HG03342 (cell line): ENCODE measurements at regions not wholly inside any gene's neighbourhood (a gene's known extent, or its start where the extent isn't known, plus 50 kb on each side); places are given as distances from the start of the nearest gene placed in this dataset.

ENCODE experiments used
- ATAC-seq: cut with Tn5 transposase; IDR thresholded peaks from one replicate; pipeline ENCODE4 v1.9.1; 2021; ENCODE audit warnings: mild to moderate bottlenecking, moderate library complexity; ENCODE audit not compliant: unreplicated experiment

GRCh38 chr5:173716058-173716682 lies 99.7 kb upstream of the BOD1 start:
- ATAC-seq, result no peak

- ATAC-seq, result no peak
Observed at GRCh38 chr5:173717959-173718358, 101.5 kb upstream of the BOD1 start.

GRCh38 chr5:173718469-173718868 lies 102.0 kb upstream of the BOD1 start:
- no peak for ATAC-seq

DNA sequence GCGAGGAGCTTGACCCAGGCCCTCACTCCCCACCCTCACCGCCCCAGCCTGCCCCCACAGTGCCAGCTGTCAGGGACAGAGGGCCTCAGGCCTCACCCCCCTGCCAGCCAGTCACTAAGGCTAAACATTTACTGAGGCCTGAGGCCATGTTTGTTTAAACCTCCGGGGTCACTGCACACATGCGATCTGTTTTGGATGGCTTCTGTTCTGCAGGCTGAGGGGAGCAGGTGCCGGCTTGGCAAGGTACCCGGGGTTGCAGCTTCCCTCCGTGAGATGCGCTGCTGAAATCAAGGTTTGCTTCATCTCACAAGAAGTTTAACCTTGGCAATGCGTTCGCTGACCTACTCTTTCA lies 103.3 kb upstream of the BOD1 start:
- no peak for ATAC-seq

- no peak for ATAC-seq
Observed at GRCh38 chr5:173720286-173720952, 104.0 kb upstream of the BOD1 start.

DNA sequence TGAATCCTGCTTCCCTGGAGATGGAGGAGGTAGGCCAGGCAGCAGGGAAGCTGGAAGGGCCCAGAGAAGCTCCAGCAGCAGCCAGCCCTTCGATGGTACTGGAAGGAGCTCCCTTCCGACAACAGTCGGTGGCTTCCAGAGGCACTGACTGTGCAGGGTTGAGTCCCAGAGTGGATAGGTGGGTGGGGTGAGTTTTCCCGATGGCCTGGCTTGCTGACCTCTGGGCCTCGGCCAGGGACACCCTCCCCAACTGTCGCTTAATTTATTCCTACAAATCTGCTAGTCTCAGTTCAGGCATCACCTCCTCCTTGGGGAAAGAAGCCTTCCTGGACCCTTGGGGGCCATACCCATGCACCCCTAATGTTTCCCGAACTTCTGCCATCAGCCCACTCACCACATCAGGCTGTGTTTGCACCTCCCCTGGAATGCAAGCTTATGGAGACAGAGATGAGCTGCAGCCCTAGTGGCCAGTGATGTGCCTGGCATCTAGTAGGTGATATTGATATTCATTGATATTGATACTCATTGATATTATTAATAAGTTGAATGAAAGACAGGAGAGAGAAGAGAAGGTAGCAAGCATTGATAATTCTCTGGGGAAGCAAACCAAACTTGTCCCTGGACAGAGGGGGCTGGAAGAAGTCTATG lies 104.6 kb upstream of the BOD1 start:
- ATAC-seq, result no peak

- no peak for ATAC-seq
Observed at GRCh38 chr5:173721601-173722232, 105.3 kb upstream of the BOD1 start.

DNA sequence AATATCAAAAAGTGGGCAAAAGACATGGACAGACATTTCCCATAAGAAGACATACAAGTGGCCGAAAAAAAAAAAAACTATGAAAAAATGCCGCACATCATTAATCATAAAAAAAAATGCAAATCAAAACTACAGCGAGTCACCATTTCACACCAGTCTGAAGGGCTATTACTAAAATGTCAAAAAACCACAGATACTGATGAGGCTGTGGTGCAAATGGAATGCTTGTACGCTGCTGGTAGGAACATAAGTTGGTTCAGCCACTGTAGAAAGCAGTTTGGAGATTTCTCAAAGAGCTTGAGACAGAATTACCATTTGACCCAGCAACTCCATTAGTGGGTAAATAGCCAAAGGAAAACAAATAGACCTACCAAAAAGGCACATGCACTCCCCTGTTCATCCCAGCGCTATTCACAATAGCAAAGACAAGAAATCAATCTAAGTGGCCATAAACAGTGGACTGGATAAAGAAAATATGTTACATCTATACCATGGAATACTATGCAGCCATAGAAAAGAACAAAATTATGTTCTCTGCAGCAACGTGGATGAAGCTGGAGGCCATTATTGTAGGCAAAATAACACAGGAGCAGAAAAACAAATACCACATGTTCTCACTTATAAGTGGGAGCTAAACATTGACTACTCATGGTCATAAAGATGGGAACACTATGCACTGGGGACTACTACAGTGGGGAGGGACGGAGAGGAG lies 110.6 kb upstream of the BOD1 start:
- no peak for ATAC-seq

DNA sequence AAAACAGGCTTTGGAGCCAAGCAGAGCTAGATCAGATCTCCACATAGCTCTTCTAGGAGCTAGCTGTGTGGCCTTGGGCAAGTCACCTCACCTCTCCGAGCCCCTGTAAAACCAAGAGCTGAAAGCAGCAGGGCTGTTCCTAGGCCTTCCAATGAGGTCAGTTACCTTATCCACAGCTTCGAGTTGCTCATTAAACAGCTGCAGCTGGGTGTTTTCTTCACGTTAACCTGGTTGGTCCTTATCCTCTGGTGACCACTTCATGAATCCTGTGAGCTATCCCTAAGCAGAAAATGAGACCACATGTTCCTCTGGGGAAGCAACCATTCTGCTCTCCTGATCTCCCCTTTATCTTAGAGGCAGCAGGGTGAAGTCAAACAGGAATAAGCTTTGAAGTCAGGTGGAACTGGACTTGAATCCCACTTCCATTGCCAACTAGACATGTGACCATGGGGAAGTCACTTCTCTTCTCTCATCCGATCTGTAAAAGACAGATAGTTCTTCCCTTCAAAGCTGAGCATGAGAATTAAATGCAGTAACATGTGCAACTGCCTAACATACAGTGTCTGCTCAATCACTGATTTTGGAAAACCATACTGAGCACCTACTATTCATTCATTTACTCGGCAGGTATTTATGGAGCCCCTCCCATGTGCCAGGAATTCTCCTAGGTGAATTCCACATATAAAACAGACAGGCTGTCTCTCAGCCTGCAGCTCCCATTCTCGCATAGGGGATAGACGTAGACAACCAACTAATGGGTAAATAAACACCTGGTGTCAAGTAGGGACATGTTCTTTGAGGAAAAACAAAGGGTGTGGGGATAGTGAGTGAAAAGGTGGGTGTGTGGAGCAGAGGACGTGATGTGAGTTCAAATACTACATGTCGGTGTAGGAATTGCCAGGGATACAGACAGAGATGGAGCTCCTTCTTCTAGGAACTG lies 111.7 kb upstream of the BOD1 start:
- ATAC-seq, result no peak

DNA sequence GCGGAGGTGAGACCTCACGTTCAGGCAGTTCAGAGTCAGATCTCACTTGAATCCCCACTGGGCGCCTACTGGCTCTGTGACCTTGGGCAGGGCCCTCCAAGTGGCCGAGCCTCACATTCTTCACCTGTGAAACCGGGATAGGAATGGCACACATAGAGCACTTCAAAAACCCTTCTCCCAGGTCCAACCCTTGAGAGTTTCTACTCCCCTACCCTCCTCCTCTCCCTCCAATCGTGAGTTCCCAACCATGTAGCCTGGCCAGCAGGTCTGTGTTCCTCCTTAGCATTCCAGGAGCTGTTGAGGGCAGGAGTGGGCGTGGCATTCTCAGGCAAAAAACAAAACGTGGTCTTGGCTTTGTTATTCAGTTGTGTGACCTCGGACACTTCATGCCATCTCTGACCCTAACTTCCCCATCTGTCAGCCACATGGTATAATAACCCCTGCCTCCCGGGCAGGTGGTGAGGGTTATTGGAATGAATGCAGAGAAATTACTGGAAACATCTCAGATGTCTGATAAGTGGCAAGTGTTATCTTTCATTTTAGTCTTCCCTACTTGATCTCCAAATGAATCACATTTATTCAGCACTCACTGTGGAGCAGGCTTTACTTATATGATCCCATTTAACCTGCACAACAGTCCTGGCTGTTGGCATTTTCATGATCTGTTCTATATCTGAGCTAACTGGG lies 112.8 kb upstream of the BOD1 start:
- no peak for ATAC-seq

DNA sequence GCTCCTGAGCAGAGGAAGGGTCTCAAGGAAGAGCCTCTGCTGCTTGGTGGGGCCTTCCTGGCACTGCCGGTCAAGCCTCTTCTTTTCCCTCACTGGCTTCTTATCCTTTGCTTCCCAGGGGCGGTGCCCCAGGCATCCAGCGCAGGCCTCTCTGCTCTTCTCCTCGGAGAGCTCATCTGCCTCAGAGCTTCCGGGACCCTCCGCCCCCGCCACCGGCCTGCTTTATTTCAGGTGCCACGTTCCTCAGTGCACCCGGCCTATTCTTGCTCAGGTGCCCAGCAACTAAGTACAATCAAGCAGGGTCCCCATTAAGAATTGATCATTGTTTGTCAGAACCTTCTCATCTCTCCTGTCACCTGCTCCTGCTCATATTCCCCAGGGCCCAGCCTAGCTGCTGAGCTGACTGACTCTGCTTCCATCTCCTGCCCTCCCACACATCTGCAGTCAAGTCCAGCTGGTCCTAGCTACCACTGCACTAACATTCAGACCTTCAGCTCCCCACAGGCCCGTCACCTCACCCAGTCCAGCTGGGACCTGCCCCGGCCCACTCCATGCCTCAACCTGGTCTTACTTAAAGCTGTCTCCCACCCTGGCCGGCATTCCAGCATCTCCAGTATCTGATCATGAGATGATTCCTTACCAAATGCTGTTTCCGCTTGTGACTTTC lies 114.3 kb upstream of the BOD1 start:
- no peak for ATAC-seq

GRCh38 chr5:173733021-173733420 lies 116.6 kb upstream of the BOD1 start:
- no peak for ATAC-seq

DNA sequence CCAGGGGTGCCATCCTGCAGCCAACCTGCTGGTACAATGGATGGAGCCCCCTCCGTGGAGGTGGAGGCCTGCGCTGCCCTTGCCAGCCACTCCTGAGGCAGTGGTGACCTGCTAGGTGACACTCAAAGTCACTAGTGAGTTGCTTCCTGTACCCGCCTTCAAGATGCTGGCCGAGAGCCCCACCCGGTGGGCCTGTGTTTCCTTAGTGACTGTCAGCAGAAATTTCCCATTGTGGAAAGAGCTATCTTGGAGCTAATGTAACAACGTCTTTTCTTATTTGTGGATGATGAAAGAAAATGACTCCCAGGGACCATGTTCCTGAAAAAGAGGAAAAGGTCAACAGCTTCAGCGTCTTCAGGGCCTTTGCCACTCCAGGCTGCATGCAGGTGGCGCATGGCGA lies 117.0 kb upstream of the BOD1 start:
- ATAC-seq, result no peak

DNA sequence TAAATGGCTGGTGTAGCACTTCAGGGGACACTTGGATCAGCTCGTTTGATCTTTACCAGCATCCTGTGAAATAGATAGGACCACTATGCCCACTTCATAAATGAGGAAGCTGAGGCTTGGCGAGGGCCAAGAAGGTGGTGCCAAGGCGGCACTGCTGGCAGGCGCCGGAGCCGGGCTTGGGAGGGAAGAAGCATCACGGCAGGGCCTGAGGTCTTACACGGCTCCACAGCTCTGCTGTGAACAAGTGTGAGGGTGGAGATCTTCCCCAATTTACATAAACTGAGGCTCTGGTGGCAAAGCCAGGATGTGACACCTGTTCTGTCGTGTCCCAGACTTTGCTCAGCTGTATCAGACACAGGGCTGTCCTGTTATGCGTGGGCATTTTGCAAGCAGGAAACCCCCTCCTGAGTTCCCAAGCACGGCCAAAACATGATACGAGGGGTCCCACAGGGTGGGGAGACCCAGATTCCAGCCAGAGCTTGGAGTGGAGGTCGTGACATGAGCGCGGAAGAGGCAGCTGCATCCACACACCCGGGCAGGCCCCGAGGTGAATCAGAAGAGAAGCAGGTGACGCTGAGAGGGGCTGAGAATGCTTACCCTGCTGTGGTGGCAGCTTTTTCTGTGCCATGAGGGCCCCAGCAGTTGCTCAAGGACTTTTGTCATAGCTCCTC lies 117.5 kb upstream of the BOD1 start:
- peak; percentile 41 for ATAC-seq

- no peak for ATAC-seq
Observed at GRCh38 chr5:173734716-173735115, 118.3 kb upstream of the BOD1 start.

- no peak for ATAC-seq
Observed at GRCh38 chr5:173735184-173735583, 118.7 kb upstream of the BOD1 start.

DNA sequence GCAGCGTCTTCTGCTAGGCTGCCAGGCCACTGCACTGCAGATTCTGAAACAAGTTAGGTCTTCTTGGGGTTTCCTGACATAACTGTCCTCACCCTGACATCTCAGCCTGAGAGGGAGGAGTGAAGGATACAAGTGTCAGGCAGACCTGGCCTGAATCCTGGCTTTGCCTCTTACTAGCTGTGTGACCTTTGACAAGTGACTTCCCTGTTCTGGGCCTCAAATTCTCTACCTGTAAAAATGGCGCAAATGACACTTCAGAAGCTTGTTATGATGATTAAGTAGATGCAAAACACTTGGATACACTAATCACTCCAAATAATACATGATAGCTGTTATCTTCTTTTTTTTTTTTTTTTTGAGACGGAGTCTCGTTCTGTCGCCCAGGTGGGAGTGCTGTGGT lies 119.2 kb upstream of the BOD1 start:
- no peak for ATAC-seq

DNA sequence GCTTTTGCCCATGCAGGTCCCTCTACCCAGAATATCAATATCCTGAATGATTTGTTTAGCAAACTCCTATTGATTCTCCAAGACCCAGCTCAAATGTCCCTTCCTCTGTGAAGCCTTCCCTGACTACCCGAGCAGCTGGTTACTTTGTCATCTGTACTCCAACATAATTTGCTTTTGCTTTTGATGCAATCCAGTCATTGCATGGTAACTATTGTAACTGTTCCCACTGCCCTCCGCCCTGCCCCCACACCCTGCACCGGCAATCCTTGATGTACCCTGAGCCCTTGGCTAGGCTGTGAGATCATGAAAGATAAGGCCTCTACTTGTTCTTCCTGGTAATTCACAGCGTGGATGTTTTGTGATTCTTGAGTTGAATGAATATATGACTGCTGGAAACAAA lies 119.9 kb upstream of the BOD1 start:
- ATAC-seq, result no peak
